IMR-90 (cell line): ENCODE measurements at regions not wholly inside any gene's neighbourhood (a gene's known extent, or its start where the extent isn't known, plus 50 kb on each side); places are given as distances from the start of the nearest gene placed in this dataset.

Experiments
- CEBPB ChIP-seq: IDR thresholded peaks from 2 replicates; pipeline ENCODE4 v1.6.1; 2012; ENCODE audit warnings: low read depth, low read length, improper control_type of control experiment
- CTCF ChIP-seq: conservative IDR thresholded peaks from 2 replicates; pipeline ENCODE4 v1.5.1; 2012; ENCODE audit warnings: mild to moderate bottlenecking, low read depth, low read length, improper control_type of control experiment
- MAFK ChIP-seq: IDR thresholded peaks from 2 replicates; pipeline ENCODE4 v1.6.1; 2012; ENCODE audit warnings: low read depth, low read length, improper control_type of control experiment
- NFE2L2 ChIP-seq: fragments of 150-350 bp; IDR thresholded peaks from 2 replicates; pipeline ENCODE4 v1.6.1; 2016; ENCODE audit warnings: low read depth, mild to moderate bottlenecking, low read length
- POLR2A ChIP-seq: IDR thresholded peaks from 2 replicates; pipeline ENCODE4 v1.6.1; 2012; ENCODE audit warnings: mild to moderate bottlenecking, low read depth, low read length
- RAD21 ChIP-seq: IDR thresholded peaks from 2 replicates; pipeline ENCODE4 v1.6.1; 2012; ENCODE audit warnings: low read length, improper control_type of control experiment
- RCOR1 ChIP-seq: IDR thresholded peaks from 2 replicates; pipeline ENCODE4 v1.6.1; 2012; ENCODE audit warnings: mild to moderate bottlenecking, low read length, improper control_type of control experiment; ENCODE audit not compliant: insufficient replicate concordance
- RFX5 ChIP-seq: IDR thresholded peaks from 2 replicates; pipeline ENCODE4 v1.8.0; 2012; ENCODE audit warnings: low read depth, mild to moderate bottlenecking, low read length, moderate library complexity
- SMC3 ChIP-seq: fragments of 150-350 bp; IDR thresholded peaks from 2 replicates; pipeline ENCODE4 v1.6.1; 2016; ENCODE audit warnings: low read depth, mild to moderate bottlenecking, antibody characterized with exemption, low read length, moderate library complexity
- USF2 ChIP-seq: fragments of 150-350 bp; IDR thresholded peaks from 2 replicates; pipeline ENCODE4 v1.6.1; 2017; ENCODE audit warnings: mild to moderate bottlenecking, antibody characterized with exemption, low read length, low read depth

DNA sequence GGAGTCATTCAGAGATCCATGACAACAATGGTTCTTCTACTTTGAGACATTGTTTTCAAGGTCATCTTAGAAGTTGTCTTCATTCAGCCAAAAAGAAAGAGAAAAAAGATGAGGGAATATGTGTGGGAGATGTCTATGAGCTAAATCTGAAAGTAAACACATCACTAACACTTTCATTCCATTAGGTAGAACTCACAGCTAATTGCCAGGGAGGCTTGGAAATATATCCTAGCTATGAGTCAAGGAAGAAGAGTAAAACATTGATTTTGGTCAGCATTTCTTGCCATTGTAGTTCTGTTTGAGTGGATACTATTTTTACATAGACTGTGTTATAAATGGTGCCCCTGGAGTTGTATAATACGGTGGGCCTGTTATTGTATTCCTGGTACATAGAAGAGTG lies 316.4 kb upstream of the MYOCD start:
- TF ChIP-seq CTCF (no peak), RCOR1 (no peak), POLR2A (no peak), USF2 (no peak), MAFK (no peak), NFE2L2 (no peak), CEBPB (no peak), RAD21 (no peak), RFX5 (no peak), SMC3 (no peak)
